OCI-LY7 (cell line): ENCODE measurements at regions not wholly inside any gene's neighbourhood (a gene's known extent, or its start where the extent isn't known, plus 50 kb on each side); places are given as distances from the start of the nearest gene placed in this dataset.

Experiments used
- BruUV-seq: library from RNA; stranded (reverse); fragments of 400-500 nt; replicated peaks from 2 replicates; lab custom pipeline; 2021; lab: Mats Ljungman, UMichigan
- CTCF ChIA-PET: fragments of 300-600 bp; sonication (Branson Sonifier 250); formaldehyde crosslinking; loops from one replicate; lab custom pipeline; 2022; ENCODE audit warnings: antibody characterized with exemption; ENCODE audit not compliant: unreplicated experiment; lab: Charles Lee
- POLR2A ChIA-PET: fragments of 300-600 bp; sonication (Branson Sonifier 250); formaldehyde crosslinking; loops from one replicate; lab custom pipeline; 2022; ENCODE audit warnings: antibody characterized with exemption; lab: Charles Lee
- DNase-seq: peaks from one replicate; pipeline ENCODE4 v3.0.0-alpha.2; 2015; ENCODE audit warnings: low spot score
- H2AFZ ChIP-seq: fragments of 200-600 bp; sonication (generic), shearing (Covaris generic); 2 replicates; pipeline ENCODE4 v1.6.1; 2014; ENCODE audit warnings: mild to moderate bottlenecking, antibody characterized with exemption, low read length, moderate library complexity
- H3K27ac ChIP-seq: fragments of 200-600 bp; sonication (generic); 2 replicates; pipeline ENCODE4 v1.5.1; 2014; ENCODE audit warnings: mixed run types, low read depth, mild to moderate bottlenecking, moderate library complexity, low read length, inconsistent platforms; ENCODE audit not compliant: poor library complexity, severe bottlenecking
- H3K36me3 ChIP-seq: fragments of 200-600 bp; sonication (generic); 2 replicates; pipeline ENCODE4 v1.6.1; 2014; ENCODE audit warnings: mild to moderate bottlenecking, antibody characterized with exemption, low read length, moderate library complexity, mixed read lengths; ENCODE audit not compliant: insufficient read depth
- H3K4me1 ChIP-seq: fragments of 200-600 bp; sonication (generic); 2 replicates; pipeline ENCODE4 v1.5.1; 2014; ENCODE audit warnings: mild to moderate bottlenecking, low read length; ENCODE audit not compliant: insufficient read depth, poor library complexity, severe bottlenecking
- H3K4me2 ChIP-seq: fragments of 200-600 bp; sonication (generic); 2 replicates; pipeline ENCODE4 v1.6.1; 2014; ENCODE audit warnings: mild to moderate bottlenecking, low read length
- H3K4me3 ChIP-seq: fragments of 200-600 bp; sonication (generic); 2 replicates; pipeline ENCODE4 v1.5.1; 2014; ENCODE audit warnings: mild to moderate bottlenecking, low read depth, low read length; ENCODE audit not compliant: poor library complexity, severe bottlenecking
- H3K79me2 ChIP-seq: fragments of 200-600 bp; sonication (generic); 2 replicates; pipeline ENCODE4 v1.6.1; 2016; ENCODE audit warnings: low read depth, mild to moderate bottlenecking, low read length, moderate library complexity, mixed read lengths; ENCODE audit not compliant: insufficient read depth
- H3K9me2 ChIP-seq: fragments of 200-600 bp; sonication (generic); 2 replicates; pipeline ENCODE4 v1.6.1; 2016; ENCODE audit warnings: mild to moderate bottlenecking, low read length, mixed read lengths; ENCODE audit not compliant: insufficient read depth
- H3K9me3 ChIP-seq: fragments of 200-600 bp; sonication (generic); 2 replicates; pipeline ENCODE4 v1.6.1; 2014; ENCODE audit warnings: mild to moderate bottlenecking, mixed run types, low read length, mixed read lengths
- H4K20me1 ChIP-seq: fragments of 200-600 bp; sonication (generic); 2 replicates; pipeline ENCODE4 v1.6.1; 2014; ENCODE audit warnings: mild to moderate bottlenecking, antibody characterized with exemption, low read length, moderate library complexity, mixed read lengths; ENCODE audit not compliant: insufficient read depth
- EZH2phosphoT487 ChIP-seq: fragments of 200-600 bp; sonication (generic); IDR thresholded peaks from 2 replicates; pipeline ENCODE4 v1.6.1; 2018; ENCODE audit warnings: low read depth, borderline replicate concordance, mild to moderate bottlenecking, mixed run types, antibody characterized with exemption, low read length, moderate library complexity, mixed read lengths
- intact Hi-C: fragments of 100-400 bp; cut with micrococcal nuclease; formaldehyde crosslinking; loops from one replicate; pipeline ENCODE4 v1.10.0; 2022; ENCODE audit not compliant: unreplicated experiment
- TF ChIP-seq, protein P1 (sequence below): fragments of 200-600 bp; sonication (generic); conservative IDR thresholded peaks from 2 replicates; pipeline ENCODE4 v1.5.1; 2014; ENCODE audit warnings: mild to moderate bottlenecking, antibody characterized with exemption, low read length, moderate library complexity, mixed read lengths

DNA sequence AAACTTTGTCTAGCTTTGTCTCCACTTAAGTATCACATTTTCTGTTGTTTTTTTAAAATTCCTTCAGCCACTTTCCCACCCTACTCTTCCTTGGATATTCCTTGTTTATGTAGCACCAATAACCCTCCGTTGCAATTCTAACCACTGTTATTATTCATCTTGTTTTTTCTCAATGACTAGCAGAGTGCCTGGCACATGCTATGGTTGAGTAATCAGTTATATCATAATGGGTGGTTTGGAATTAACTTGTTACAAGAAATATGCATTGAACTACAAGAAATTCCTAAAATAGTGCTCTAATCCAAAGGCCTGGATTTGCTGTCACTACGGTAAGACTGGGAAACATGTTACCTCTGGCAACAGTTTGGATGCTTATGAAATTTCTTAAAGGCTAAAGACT, 756.6 kb downstream of the NOVA1 start:
- CTCF ChIA-PET, result no interaction called here
- no peaks in the 10 kb centered on the region for H3K4me1 ChIP-seq
- H3K36me3 ChIP-seq, result no peaks in the 10 kb centered on the region
- H3K9me2 ChIP-seq, result no peaks in the 10 kb centered on the region
- no peak overlapping the region for H3K4me2 ChIP-seq
- no peaks in the 10 kb centered on the region for H4K20me1 ChIP-seq
- no peak overlapping the region for H3K27ac ChIP-seq
- no peak for DNase-seq
- no peak overlapping the region for H2AFZ ChIP-seq
- H3K4me3 ChIP-seq, result no peak overlapping the region
- H3K79me2 ChIP-seq, result no peaks in the 10 kb centered on the region
- no peaks in the 10 kb centered on the region for H3K9me3 ChIP-seq
- TF ChIP-seq EZH2phosphoT487, result no peak
- TF ChIP-seq, protein P1, sequence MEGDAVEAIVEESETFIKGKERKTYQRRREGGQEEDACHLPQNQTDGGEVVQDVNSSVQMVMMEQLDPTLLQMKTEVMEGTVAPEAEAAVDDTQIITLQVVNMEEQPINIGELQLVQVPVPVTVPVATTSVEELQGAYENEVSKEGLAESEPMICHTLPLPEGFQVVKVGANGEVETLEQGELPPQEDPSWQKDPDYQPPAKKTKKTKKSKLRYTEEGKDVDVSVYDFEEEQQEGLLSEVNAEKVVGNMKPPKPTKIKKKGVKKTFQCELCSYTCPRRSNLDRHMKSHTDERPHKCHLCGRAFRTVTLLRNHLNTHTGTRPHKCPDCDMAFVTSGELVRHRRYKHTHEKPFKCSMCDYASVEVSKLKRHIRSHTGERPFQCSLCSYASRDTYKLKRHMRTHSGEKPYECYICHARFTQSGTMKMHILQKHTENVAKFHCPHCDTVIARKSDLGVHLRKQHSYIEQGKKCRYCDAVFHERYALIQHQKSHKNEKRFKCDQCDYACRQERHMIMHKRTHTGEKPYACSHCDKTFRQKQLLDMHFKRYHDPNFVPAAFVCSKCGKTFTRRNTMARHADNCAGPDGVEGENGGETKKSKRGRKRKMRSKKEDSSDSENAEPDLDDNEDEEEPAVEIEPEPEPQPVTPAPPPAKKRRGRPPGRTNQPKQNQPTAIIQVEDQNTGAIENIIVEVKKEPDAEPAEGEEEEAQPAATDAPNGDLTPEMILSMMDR, result no peak
- intact Hi-C loops, result no loop called here
- no TSS peak for BruUV-seq
- POLR2A ChIA-PET, result no interaction called here

DNA sequence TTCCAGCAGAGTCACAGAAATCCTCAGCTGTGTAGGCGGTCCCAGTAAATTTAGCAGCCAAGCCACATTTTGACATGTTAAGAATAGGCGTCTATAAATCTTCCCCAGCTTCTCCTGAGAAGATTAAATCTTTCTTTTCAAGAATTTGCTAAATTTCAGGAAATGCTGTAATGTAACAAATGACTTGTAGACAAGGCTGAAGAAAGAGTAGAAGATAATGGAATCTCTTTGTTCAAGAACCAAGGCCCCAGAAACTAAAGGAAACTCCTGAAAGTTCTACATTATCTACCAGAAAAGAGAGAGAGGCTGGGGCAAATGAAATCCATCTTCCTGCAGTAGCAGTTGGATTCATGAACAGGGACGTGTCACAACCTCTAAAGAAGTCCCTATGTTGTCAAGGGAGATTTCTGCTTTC, 760.3 kb downstream of the NOVA1 start:
- Histone ChIP-seq H2AFZ (no peak overlapping the region), H3K79me2 (no peaks in the 10 kb centered on the region), H3K9me3 (no peaks in the 10 kb centered on the region), H3K36me3 (no peaks in the 10 kb centered on the region), H3K27ac (no peak overlapping the region), H3K4me1 (no peaks in the 10 kb centered on the region), H3K4me3 (no peak overlapping the region), H4K20me1 (no peaks in the 10 kb centered on the region), H3K9me2 (no peaks in the 10 kb centered on the region), H3K4me2 (no peak overlapping the region)
- no peak for TF ChIP-seq EZH2phosphoT487
- DNase-seq, result no peak
- intact Hi-C loops, result no loop called here
- CTCF ChIA-PET, result no interaction called here
- BruUV-seq, result no TSS peak
- POLR2A ChIA-PET, result no interaction called here

DNA sequence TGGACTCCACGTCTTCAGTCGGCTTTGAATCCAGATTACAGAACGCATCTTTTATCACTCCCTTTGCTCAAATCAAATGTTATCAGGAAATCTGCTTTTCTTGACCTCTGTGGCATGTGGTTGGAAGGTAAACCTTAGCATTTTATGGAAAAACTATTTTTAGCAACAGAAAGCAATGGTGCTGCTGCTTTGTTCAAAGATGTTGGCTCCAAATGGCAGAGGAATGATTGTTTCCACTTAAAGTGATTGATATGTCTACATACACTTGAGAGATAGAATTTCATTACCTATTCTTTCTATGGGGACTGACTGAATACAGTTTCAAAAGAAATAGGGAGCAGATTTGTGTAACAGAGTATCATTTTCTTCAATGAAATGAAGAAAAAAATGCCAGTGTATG, 761.2 kb downstream of the NOVA1 start:
- ChIA-PET CTCF (no interaction called here), POLR2A (no interaction called here)
- H3K9me2 ChIP-seq, result no peaks in the 10 kb centered on the region
- H3K4me2 ChIP-seq, result no peak overlapping the region
- H4K20me1 ChIP-seq, result no peaks in the 10 kb centered on the region
- no peaks in the 10 kb centered on the region for H3K4me1 ChIP-seq
- H3K36me3 ChIP-seq, result no peaks in the 10 kb centered on the region
- no peak for TF ChIP-seq EZH2phosphoT487
- no peak for DNase-seq
- no peaks in the 10 kb centered on the region for H3K79me2 ChIP-seq
- intact Hi-C loops, result no loop called here
- H3K4me3 ChIP-seq, result no peak overlapping the region
- no peak overlapping the region for H2AFZ ChIP-seq
- no peaks in the 10 kb centered on the region for H3K9me3 ChIP-seq
- no TSS peak for BruUV-seq
- no peak overlapping the region for H3K27ac ChIP-seq
